ENCODE measurements at regions not wholly inside any gene's neighbourhood (a gene's known extent, or its start where the extent isn't known, plus 50 kb on each side); places are given as distances from the start of the nearest gene placed in this dataset.

DNA sequence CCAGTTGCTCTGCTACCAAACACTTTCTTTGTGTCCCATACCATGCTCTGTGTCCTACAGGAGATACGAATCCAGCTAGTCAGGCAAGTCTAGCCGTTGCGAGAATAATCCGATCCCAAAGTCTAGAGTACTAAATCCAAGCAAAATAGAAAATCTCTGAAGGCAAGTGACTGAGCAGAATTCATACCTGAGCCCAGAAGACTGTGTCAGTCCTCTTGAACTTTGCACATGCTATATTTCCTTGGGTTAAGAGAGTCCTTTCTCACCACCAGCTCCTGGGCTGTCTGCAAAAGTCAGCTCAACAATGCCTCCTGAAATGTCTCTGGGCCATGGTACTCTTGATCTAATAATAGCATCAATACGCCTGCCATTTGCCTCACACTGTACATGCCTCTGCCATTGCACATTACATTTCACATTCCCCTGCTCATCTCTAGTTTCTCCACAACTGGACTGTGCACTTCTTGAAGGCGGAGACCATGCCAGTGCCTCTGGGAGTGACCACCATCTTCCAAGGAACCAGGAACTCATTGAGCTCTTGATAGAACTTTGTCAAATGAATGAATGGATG is 265.8 kb upstream of the ID2 start:
- no peak overlapping the region for H3K4me3 ChIP-seq (ENCODE audit: low read length in 3 of 3)
- H3K36me3 ChIP-seq (ENCODE audit: control insufficient read depth in 3 of 3, insufficient read depth in 3 of 3, low read length in 3 of 3), result no peaks in the 10 kb centered on the region
- no peaks in the 10 kb centered on the region for H3K27me3 ChIP-seq (ENCODE audit: control insufficient read depth in 3 of 3, insufficient read depth in 3 of 3, low read length in 3 of 3)
- H3K9me3 ChIP-seq (ENCODE audit: control insufficient read depth in 3 of 3, low read length in 3 of 3), result no peaks in the 10 kb centered on the region
- no peak overlapping the region for H3K9ac ChIP-seq (ENCODE audit: low read depth in 1 of 3, low read length in 3 of 3)
- no peak overlapping the region for H3K27ac ChIP-seq (ENCODE audit: low read depth, low read length)
- peaks cover 7 to 16% (median 13%) of the 10 kb centered on the region in 3 donors for H3K4me1 ChIP-seq (ENCODE audit: control insufficient read depth in 3 of 3, insufficient read depth in 3 of 3, low read length in 3 of 3)

DNA sequence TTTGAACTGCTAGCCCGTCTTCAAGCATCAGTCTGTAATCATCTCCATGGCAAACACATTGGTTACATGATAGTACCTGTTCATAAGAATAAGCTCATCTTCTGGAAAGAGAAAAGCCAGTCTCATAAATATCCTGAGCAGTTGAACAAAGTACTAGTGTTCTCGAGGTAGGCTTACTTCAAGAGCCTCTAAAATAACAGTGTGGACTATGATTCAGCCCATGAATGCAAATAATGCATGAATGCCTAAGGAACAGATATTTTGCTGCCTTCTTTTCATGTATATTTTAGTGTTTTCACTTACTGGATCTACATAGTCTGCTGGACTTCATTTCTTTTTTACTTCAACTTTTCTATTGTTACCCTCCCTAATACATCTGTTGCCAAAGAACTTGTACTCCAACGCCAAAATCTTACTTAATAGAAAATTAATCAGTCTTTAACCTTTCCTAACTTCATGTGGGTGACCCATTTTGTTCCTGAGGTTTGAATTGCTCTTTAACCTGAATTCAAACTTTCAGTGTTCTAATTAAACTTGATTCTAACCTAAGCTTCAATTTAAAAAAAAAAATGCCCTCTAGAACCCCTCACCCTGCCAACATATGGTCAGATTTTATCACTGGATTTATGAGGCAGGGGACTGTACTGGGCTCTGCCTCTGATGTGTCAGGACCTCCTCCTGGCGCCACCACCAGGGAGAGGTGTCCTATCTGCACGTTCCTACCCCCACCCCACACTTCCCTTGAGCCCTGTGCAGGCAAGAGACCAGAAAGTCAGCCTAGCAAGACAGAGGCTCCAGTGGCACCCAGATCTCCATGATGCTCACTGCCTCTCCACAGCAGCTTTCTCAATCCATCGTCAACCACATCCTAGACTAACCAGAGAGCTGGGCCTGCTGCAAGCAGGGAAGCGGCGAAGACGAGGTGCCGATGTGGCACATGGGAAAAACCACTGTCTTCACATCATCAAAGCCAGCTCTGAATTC is 264.7 kb upstream of the ID2 start:
- Histone ChIP-seq H3K4me3 (ENCODE audit: low read length in 3 of 3) (no peak overlapping the region), H3K9me3 (ENCODE audit: control insufficient read depth in 3 of 3, low read length in 3 of 3) (no peaks in the 10 kb centered on the region), H3K27me3 (ENCODE audit: control insufficient read depth in 3 of 3, insufficient read depth in 3 of 3, low read length in 3 of 3) (peaks cover 2 to 3% (median 3%) of the 10 kb centered on the region in 3 donors), H3K36me3 (ENCODE audit: control insufficient read depth in 3 of 3, insufficient read depth in 3 of 3, low read length in 3 of 3) (no peaks in the 10 kb centered on the region), H3K27ac (ENCODE audit: low read depth, low read length) (no peak overlapping the region), H3K9ac (ENCODE audit: low read depth in 1 of 3, low read length in 3 of 3) (no peak overlapping the region), H3K4me1 (ENCODE audit: control insufficient read depth in 3 of 3, insufficient read depth in 3 of 3, low read length in 3 of 3) (peaks cover 7 to 13% (median 13%) of the 10 kb centered on the region in 3 donors)

DNA sequence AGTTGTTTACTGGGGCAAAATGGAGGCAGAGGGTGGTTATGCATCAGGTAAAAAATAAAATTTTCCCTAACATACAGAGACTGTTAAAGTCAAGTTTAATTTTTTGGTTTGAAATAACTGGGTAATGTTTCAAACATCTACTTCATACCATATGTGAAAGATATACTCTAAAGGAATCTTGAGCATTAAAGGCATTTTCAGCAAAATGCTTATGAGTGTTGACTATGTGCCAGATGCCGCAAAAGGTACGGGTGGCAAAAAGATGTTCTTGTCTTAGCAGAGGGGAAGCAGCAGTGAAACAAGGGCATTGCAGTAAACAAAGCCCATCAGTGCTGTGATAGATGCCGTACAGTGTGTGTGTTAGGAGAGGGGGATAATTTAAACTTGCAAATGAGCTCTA is 263.1 kb upstream of the ID2 start:
- no peak overlapping the region for H3K27ac ChIP-seq (ENCODE audit: low read depth, low read length)

DNA sequence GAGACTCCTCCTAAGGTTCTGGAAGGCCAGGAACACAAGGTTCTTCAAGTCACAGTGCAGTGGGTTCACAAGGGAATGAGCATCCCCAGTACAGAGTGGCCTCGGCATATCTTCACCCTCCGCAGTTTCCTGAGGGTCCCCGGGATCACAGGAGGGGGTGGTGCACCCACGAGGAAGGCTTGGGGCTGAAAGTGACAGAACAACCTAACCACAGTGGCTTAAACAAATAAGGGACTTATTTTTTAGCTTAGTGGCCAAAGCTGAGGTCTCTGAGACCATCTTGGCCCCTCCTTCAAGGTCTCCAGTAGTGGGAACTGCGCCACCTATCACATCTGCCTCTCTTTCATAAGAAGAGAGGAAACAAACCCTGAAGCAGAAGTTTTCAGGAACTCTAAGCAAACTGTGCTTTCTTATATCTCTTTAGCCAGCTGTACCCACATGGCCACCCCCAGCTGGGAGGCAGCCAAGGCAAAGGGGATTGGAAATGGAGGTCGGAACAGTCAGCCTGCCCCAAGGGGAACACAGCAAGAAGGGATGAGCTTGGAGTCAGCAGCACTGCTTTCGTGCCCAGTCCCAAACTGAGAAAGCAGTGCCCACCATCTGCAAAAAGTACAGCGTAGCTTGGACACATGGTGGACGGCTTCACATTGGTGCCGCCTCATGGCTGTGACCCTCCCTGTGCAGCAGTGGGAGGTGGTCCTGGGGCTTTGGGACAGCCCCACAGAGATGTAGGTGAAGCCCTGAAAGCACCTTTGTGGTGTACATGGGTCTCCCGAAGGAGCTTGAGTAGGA is 260.0 kb upstream of the ID2 start:
- Histone ChIP-seq H3K27me3 (ENCODE audit: control insufficient read depth in 3 of 3, insufficient read depth in 3 of 3, low read length in 3 of 3) (peaks cover 3 to 10% (median 5%) of the 10 kb centered on the region in 3 donors), H3K9ac (ENCODE audit: low read depth in 1 of 3, low read length in 3 of 3) (no peak overlapping the region)

More for the DNA sequence above, 263.1 kb upstream of the ID2 start:
- H3K9ac ChIP-seq (ENCODE audit: low read depth in 1 of 3, low read length in 3 of 3), result no peak overlapping the region
- no peaks in the 10 kb centered on the region for H3K36me3 ChIP-seq (ENCODE audit: control insufficient read depth in 3 of 3, insufficient read depth in 3 of 3, low read length in 3 of 3)
- peaks cover 4 to 13% (median 12%) of the 10 kb centered on the region in 3 donors for H3K4me1 ChIP-seq (ENCODE audit: control insufficient read depth in 3 of 3, insufficient read depth in 3 of 3, low read length in 3 of 3)
- H3K9me3 ChIP-seq (ENCODE audit: control insufficient read depth in 3 of 3, low read length in 3 of 3), result no peaks in the 10 kb centered on the region
- peaks cover 3 to 5% (median 4%) of the 10 kb centered on the region in 3 donors for H3K27me3 ChIP-seq (ENCODE audit: control insufficient read depth in 3 of 3, insufficient read depth in 3 of 3, low read length in 3 of 3)
- no peak overlapping the region for H3K4me3 ChIP-seq (ENCODE audit: low read length in 3 of 3)

DNA sequence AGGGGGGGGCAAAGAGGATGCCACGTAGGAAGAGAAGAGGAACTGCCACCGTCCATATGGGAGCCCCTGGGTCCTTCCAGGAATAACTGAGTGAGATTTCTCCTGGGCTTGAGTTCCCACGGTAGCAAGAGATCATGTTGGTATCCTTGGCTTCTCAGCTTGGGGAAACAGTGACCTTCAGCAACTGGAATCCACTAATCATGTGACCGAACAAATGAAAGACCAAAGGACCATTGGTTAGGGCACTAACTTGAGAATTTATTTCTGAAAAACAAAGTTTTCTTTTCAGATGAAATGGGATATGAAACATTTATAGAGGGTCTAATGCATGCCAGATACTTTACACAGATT is 259.4 kb upstream of the ID2 start:
- peaks cover 3 to 10% (median 5%) of the 10 kb centered on the region in 3 donors for H3K27me3 ChIP-seq (ENCODE audit: control insufficient read depth in 3 of 3, insufficient read depth in 3 of 3, low read length in 3 of 3)
- no peak overlapping the region for H3K4me3 ChIP-seq (ENCODE audit: low read length in 3 of 3)
- H3K36me3 ChIP-seq (ENCODE audit: control insufficient read depth in 3 of 3, insufficient read depth in 3 of 3, low read length in 3 of 3), result no peaks in the 10 kb centered on the region
- no peak overlapping the region for H3K27ac ChIP-seq (ENCODE audit: low read depth, low read length)
- H3K9me3 ChIP-seq (ENCODE audit: control insufficient read depth in 3 of 3, low read length in 3 of 3), result no peaks in the 10 kb centered on the region
- H3K4me1 ChIP-seq (ENCODE audit: control insufficient read depth in 3 of 3, insufficient read depth in 3 of 3, low read length in 3 of 3), result no peaks in the 10 kb centered on the region
- no peak overlapping the region for H3K9ac ChIP-seq (ENCODE audit: low read depth in 1 of 3, low read length in 3 of 3)

More for the DNA sequence above, 260.0 kb upstream of the ID2 start:
- H3K36me3 ChIP-seq (ENCODE audit: control insufficient read depth in 3 of 3, insufficient read depth in 3 of 3, low read length in 3 of 3), result no peaks in the 10 kb centered on the region
- H3K4me3 ChIP-seq (ENCODE audit: low read length in 3 of 3), result no peak overlapping the region
- H3K4me1 ChIP-seq (ENCODE audit: control insufficient read depth in 3 of 3, insufficient read depth in 3 of 3, low read length in 3 of 3), result peaks cover 0 to under 1% (median 0%) of the 10 kb centered on the region in 3 donors
- no peaks in the 10 kb centered on the region for H3K9me3 ChIP-seq (ENCODE audit: control insufficient read depth in 3 of 3, low read length in 3 of 3)
- no peak overlapping the region for H3K27ac ChIP-seq (ENCODE audit: low read depth, low read length)

DNA sequence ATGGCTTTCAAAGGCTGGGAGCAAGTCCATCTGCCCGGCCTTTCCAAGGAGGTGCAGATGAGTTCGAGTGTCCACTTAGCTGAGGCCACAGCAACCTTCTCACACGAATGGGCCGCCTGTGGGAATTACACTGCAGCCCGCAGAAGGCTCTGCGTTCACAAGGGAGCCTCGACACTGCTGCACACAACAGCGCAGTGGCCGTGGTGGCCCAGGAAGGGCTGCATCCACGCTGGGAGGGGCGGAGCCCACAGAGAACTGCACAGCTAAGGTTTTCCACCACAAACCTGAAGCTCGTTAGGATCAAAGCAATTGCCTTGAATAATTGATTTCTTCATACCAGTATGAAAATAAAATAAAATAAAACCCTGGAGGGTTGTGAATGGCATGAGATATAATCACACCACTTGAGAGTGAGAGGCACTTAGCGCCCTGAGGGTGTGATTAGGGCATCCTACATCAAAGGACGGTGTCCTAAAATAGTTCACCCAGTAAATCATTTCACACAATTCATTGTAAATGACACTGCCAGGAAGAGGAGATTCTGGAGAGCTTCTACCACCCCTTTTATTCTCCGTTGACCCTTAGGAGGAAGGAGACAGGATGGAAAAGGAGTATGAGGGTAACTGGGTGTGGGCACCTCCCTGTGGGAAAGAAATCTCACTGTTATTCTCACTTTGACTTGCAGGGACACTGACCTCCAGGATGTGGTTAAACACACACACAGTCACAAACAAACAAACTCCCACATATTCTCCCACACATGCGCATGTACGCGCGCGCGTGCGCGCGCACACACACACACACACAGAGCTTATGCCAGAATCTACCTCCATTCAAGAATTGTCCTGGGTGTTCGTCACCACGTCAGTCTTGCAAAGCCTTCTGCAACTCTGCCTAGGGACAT is 256.6 kb upstream of the ID2 start:
- Histone ChIP-seq H3K9ac (ENCODE audit: low read depth in 1 of 3, low read length in 3 of 3) (no peak overlapping the region), H3K27ac (ENCODE audit: low read depth, low read length) (no peak overlapping the region), H3K4me3 (ENCODE audit: low read length in 3 of 3) (no peak overlapping the region), H3K9me3 (ENCODE audit: control insufficient read depth in 3 of 3, low read length in 3 of 3) (no peaks in the 10 kb centered on the region), H3K27me3 (ENCODE audit: control insufficient read depth in 3 of 3, insufficient read depth in 3 of 3, low read length in 3 of 3) (peaks cover 3 to 10% (median 5%) of the 10 kb centered on the region in 3 donors), H3K4me1 (ENCODE audit: control insufficient read depth in 3 of 3, insufficient read depth in 3 of 3, low read length in 3 of 3) (no peaks in the 10 kb centered on the region), H3K36me3 (ENCODE audit: control insufficient read depth in 3 of 3, insufficient read depth in 3 of 3, low read length in 3 of 3) (no peaks in the 10 kb centered on the region)

DNA sequence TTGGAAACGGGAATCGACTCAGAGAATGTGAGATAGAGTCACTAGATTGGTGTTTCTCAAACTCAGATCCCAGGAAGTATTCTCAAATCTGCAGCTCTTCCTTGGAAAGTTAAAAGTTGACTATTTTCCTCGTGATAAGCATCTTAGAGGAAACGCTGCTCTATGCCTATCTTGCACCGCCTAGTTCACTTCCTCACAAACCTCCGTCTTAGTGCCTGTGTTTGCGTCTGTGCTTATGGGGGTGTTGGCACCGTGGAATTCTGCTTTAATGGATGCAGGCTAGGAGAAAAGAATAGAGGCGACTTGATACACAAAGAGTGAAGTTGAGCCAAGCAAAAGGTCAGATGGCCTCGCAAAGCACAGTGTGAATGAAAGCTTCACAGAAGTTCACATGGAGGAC is 255.3 kb upstream of the ID2 start:
- Histone ChIP-seq H3K9ac (ENCODE audit: low read depth in 1 of 3, low read length in 3 of 3) (no peak overlapping the region), H3K4me3 (ENCODE audit: low read length in 3 of 3) (no peak overlapping the region), H3K4me1 (ENCODE audit: control insufficient read depth in 3 of 3, insufficient read depth in 3 of 3, low read length in 3 of 3) (no peaks in the 10 kb centered on the region), H3K36me3 (ENCODE audit: control insufficient read depth in 3 of 3, insufficient read depth in 3 of 3, low read length in 3 of 3) (no peaks in the 10 kb centered on the region), H3K9me3 (ENCODE audit: control insufficient read depth in 3 of 3, low read length in 3 of 3) (no peaks in the 10 kb centered on the region), H3K27me3 (ENCODE audit: control insufficient read depth in 3 of 3, insufficient read depth in 3 of 3, low read length in 3 of 3) (peaks cover 3 to 10% (median 5%) of the 10 kb centered on the region in 3 donors), H3K27ac (ENCODE audit: low read depth, low read length) (no peak overlapping the region)

DNA sequence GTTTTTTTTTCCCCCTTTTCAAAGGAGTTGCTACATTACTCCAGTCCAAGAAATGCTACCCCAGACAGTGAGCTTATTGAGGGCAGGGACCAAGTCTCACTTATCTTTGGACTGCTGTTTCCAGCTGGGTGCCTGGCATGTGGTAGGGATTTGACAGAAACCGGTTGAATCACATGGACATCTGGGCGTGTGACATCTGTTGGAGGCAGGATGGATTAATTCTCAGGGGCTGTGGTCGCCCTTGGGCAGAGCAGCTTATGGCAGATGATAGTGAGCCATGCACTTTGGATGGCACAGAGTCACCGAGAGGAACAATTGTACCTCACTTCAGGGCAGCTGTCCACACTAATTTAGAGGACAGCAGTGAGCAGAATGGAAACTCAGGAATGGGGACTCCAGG is 254.6 kb upstream of the ID2 start:
- Histone ChIP-seq H3K27me3 (ENCODE audit: control insufficient read depth in 3 of 3, insufficient read depth in 3 of 3, low read length in 3 of 3) (peaks cover under 1 to 6% (median 1%) of the 10 kb centered on the region in 3 donors), H3K4me1 (ENCODE audit: control insufficient read depth in 3 of 3, insufficient read depth in 3 of 3, low read length in 3 of 3) (no peaks in the 10 kb centered on the region), H3K27ac (ENCODE audit: low read depth, low read length) (no peak overlapping the region), H3K9me3 (ENCODE audit: control insufficient read depth in 3 of 3, low read length in 3 of 3) (no peaks in the 10 kb centered on the region), H3K4me3 (ENCODE audit: low read length in 3 of 3) (no peak overlapping the region), H3K36me3 (ENCODE audit: control insufficient read depth in 3 of 3, insufficient read depth in 3 of 3, low read length in 3 of 3) (no peaks in the 10 kb centered on the region), H3K9ac (ENCODE audit: low read depth in 1 of 3, low read length in 3 of 3) (no peak overlapping the region)

DNA sequence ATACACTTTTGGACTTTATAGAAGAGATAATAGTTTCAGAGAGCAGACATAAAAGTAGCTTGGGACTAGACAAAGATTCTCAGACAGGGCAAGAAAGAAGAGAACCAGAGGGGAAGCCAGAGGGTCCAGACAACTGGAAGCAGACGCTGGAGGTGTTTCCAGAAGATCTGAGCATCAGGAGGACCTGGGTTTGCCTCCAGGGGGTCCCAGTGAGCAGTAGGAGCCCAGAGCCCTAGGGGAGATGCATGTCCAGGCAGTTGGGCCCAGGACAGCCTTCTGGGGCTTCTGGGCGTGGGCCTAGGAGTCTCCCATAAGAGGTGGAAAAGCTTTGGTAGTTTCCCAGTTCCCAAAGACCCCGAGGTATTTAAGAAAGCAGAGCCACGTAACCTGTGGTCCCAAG is 251.2 kb upstream of the ID2 start:
- no peaks in the 10 kb centered on the region for H3K36me3 ChIP-seq (ENCODE audit: control insufficient read depth in 3 of 3, insufficient read depth in 3 of 3, low read length in 3 of 3)
- H3K27ac ChIP-seq (ENCODE audit: low read depth, low read length), result no peak overlapping the region
- H3K9ac ChIP-seq (ENCODE audit: low read depth in 1 of 3, low read length in 3 of 3), result no peak overlapping the region
- no peaks in the 10 kb centered on the region for H3K27me3 ChIP-seq (ENCODE audit: control insufficient read depth in 3 of 3, insufficient read depth in 3 of 3, low read length in 3 of 3)
- H3K4me3 ChIP-seq (ENCODE audit: low read length in 3 of 3), result no peak overlapping the region
- H3K9me3 ChIP-seq (ENCODE audit: control insufficient read depth in 3 of 3, low read length in 3 of 3), result no peaks in the 10 kb centered on the region
- no peaks in the 10 kb centered on the region for H3K4me1 ChIP-seq (ENCODE audit: control insufficient read depth in 3 of 3, insufficient read depth in 3 of 3, low read length in 3 of 3)
